HG02678 (cell line): ENCODE measurements at regions not wholly inside any gene's neighbourhood (a gene's known extent, or its start where the extent isn't known, plus 50 kb on each side); places are given as distances from the start of the nearest gene placed in this dataset.

Source experiments
- ATAC-seq: cut with Tn5 transposase; IDR thresholded peaks from one replicate; pipeline ENCODE4 v1.9.1; 2021; ENCODE audit warnings: mild to moderate bottlenecking, moderate library complexity; ENCODE audit not compliant: unreplicated experiment

GRCh38 chr9:120294003-120294402, 286.0 kb downstream of the CDK5RAP2 start:
- no peak for ATAC-seq

GRCh38 chr9:120292606-120293005, 287.4 kb downstream of the CDK5RAP2 start:
- no peak for ATAC-seq

GRCh38 chr9:120291050-120291449, 288.9 kb downstream of the CDK5RAP2 start:
- ATAC-seq: no peak

DNA sequence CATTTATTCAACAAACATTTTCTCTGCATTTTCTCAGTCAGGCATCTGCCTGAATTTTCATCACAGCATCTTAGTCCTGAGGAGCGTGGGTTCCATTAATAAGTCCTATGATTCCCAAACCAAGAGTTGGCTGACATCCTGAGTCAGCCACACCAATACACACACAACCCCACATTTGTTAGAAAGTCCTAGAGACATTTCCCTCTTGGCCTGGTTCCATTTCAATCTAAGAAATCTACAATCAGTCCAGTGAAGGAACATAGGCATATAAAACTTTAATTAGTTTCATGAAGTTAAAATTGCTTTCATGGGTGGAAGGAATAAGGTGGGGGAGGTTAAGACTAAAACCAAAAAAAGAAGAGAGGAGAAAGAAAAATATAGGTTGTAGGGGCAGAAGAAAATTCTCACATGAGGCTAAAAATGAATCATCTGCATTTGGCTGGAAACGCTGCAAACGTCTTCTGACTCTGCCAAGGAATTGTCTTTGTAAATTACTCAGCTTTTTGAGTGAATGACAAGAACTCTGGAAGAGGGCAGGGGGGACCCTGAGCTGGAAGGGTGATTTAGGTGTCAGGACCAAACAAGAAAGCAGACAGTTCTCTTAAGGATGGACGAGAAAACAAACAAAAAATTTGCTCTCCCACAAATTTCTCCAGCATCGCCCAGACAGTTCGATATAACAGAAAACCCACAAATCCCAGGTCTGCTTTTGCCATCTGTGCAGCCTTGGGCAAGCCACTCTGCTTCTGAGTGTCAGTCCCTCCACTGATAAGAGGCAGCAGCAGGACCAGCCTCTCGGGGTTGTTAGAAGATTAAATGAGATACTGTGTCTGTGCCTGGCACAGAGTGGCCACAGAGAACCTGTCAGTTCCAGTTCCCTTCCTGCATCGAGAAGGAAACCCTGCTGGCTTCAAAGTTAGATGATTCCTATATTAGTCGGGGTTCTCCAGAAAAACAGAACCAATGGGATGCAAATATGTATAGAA, 289.7 kb downstream of the CDK5RAP2 start:
- no peak for ATAC-seq

DNA sequence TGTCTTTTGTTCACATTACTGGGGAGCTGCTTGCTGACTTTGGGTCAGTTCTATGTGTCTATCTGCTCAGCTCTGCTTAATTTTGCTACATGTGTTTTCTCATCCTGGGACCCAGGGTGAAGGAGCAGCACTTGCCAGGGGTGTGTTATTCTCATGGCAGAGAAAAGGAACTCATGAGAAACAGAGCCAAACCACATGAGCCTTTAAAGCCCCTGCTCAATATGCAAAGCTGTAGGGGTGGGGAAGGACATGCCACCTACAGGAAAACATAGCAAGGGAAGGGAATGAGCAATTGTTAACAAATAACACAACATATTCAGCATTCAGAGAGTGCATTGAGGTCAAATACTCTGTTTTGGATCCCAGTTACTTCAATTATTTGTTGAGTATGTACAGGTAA, 290.9 kb downstream of the CDK5RAP2 start:
- ATAC-seq: no peak

DNA sequence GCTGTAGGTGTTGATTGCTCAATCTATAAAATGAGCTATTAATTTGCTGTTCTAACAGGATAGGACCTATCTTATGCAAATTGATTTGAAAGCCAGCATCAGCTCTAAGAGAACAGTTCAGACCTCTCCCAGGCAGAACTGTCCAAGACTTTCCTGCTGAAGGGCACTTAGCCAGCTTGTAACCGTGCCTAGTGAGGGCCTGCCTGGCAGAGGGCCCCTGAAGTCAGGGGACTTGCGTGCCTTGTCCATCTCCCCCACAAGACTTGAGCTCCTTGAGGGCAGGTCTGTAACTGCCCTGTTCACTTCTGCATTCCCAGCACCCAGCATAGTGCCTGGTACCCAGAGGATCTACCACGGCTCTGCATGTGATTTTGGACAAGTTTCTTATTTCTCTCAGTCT, 293.4 kb downstream of the CDK5RAP2 start:
- no peak for ATAC-seq

DNA sequence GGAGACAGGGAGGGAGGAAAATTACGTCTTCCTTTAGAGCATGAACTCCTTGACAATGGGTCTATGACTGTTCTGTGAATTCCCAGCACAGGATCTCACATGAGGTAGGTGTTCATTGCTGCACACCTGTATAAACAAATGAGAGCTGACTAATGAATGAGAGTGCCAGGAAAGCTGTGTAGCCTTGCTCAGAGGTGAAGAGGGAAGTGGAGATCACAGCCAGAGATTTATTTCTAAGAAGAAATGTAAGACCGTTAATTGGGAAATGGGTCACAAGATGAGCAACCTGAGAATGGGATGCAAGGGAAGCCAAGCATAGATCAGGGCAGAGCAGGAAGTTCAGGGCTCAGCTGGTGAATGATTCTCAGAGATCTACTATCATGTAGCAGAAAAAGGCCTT, 295.1 kb downstream of the CDK5RAP2 start:
- ATAC-seq: no peak

DNA sequence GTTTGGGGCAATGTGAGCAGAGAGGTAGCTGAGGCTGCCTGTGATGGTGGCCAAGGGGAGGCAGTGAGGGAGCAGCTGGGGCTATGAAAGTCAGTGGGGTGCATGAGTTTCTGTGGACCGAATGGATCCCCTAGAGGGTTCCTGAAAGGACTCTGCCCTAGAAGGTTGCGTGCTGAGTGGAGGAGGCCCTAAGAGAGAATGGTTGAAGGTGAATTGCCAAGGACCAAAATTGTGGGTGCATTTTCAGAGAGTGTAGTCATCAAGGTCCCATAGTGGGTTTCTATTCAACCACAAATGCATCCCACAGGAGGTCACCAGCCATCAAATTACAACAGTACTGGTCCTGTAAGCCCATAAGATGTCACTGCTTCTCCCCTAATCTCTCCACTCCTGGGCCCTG, 298.3 kb downstream of the CDK5RAP2 start:
- ATAC-seq: no peak

- no peak for ATAC-seq
Measured at GRCh38 chr9:120267929-120268328, 312.0 kb downstream of the CDK5RAP2 start.

- no peak for ATAC-seq
Measured at GRCh38 chr9:120265791-120266190, 314.2 kb downstream of the CDK5RAP2 start.

DNA sequence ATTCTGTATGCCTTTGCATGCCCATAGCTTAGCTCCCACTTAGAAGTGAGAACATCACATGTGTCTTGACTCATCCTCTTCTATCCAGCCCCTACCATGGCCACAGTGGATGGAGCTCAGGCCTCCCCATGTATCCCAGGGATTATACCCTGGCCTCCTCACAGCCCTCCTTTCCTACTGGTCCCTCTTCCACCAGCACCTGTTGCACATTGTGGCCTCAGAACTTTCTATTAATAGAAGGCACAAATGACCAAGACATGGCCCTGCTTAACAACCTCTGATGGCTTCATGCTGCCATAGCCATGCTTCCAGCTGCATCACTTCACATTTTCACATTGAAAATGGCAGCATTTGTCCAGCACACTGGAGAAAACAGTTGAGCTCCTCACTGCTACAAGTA, 315.4 kb downstream of the CDK5RAP2 start:
- ATAC-seq: no peak

DNA sequence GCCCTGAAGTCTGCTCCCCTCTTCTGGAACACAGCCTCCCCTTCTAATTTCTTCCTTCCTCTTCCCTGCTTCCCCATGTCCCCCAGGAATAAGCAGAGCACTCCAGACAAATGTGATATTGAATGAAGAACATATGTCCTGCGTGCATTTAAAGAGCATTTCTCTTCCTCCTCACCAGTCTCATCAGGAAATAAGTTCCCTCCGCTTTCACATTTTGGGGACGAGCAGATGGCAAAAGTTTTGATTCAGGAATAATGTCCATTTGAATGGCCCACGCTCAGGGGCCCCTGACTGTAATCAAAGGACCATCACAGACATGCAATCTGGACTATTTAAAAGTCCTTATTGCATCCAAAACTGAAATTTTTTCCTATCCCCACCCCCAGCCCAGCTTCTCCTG, 316.1 kb downstream of the CDK5RAP2 start:
- no peak for ATAC-seq

DNA sequence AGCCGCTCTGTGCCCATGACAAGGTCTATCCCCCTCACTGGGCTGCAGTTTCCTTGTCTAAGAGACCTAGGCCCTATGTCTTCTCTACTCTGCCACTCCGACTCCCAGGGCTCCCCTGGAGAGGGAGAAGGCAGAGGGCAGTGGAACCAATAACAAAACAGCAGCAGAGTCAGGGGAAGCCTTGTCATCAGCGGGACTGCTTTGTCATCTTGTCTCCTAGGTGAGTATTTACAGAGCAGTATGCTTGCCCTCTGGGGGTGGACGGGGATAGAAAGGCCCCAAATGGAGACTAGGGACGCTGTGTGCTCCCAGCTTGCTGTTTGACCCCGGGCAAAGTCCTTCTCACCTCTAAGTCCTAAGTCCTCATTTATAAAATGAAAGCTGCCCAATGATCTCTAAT, 318.5 kb downstream of the CDK5RAP2 start:
- no peak for ATAC-seq

- ATAC-seq: no peak
Measured at GRCh38 chr9:120259100-120259499, 320.9 kb downstream of the CDK5RAP2 start.

GRCh38 chr9:120258096-120258495, 321.9 kb downstream of the CDK5RAP2 start:
- ATAC-seq: no peak

DNA sequence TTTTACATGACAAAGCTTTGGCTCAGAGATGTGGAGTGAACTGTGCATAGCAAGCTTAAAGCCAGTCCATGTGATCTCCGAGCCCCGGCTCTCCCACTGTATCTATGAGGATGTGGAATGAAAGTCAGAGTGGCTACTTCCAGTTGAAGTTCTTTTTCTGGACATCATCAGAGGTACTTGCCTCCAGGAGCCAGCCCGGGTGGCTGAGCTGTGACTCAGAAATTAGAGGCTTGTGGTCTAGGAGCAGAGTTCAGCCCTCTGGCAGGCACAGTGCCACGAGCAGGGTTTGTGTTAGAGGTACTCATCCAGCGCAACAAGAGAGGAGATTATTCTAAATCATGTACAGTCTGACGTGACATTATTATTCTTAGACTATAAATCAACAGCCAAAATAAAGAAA, 322.5 kb downstream of the CDK5RAP2 start:
- ATAC-seq: no peak

DNA sequence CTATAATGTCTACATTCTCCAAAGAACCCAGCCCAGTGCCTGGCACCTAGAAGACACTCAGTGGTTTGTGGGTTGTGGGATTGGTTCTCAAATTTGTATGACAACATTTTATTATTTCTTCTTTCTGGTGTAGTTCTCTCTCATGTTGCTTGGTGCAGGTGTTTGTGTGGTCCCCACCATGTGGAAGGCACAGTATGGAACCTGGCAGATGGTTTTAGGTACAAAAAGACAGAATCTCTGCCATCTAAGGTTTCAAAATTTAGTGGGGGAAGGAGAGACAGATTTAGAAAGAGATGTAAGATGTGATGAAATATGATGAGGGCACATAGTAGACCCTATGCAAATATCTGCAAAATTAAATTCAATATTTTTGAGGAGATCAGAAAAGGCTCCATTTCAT, 323.8 kb downstream of the CDK5RAP2 start:
- no peak for ATAC-seq

GRCh38 chr9:120252248-120252647, 327.7 kb downstream of the CDK5RAP2 start:
- ATAC-seq: no peak

DNA sequence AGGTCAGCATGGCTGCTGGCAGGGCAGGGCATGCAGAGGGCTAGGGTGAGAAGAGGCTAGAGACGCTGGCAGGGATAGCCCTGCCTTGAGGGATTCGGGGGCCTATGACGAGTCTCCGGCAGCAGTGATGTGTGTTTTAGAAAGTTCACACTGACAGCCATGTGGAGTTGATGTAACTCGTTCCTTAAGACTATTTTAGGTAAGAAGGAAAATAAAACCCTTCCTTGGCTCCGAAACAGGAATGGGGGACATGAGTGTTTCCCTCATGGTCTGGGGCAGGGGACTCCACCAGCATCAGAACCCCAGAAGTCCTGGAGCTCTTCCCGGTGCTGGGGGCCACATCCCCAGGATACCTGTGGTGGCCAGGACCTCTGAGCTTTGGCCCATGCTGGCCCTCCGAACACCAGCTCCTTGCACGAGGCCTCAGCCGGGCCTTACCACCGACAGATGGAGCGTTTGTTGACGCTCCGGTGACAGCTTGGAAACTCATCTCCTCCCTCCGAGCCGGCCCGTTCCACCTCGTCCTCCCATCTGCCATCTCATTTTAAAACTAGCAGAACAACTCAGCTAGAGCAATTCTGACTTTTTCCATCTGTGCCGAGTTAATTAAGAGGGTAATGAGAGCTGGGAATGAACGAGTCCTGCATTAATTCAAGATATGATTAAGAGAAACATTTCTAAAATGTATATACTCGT, 337.7 kb downstream of the CDK5RAP2 start:
- ATAC-seq: no peak

DNA sequence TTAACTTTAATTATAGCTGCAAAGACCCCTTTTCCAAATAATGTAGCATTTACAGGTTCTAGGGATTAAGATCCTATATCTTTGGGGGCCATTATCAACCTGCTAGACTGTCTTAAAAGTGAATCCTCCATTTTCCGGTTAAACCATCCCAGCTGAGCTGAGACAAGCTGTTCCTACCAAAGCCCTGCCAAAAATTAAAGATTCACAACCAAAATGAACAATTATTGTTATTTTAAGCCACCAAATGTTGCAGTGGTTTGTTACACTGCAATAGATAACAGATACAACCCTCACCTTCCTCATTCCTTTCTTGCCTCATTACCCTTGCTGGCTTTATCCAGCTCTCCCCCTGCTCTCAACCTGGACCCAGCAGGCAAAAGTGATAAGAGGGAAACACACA, 343.4 kb downstream of the CDK5RAP2 start:
- ATAC-seq: no peak

- no peak for ATAC-seq
Measured at GRCh38 chr9:120235081-120235480, 344.9 kb downstream of the CDK5RAP2 start.

GRCh38 chr9:120230227-120230626, 349.7 kb downstream of the CDK5RAP2 start:
- no peak for ATAC-seq
